WTC11 (cell line): ENCODE measurements at regions not wholly inside any gene's neighbourhood (a gene's known extent, or its start where the extent isn't known, plus 50 kb on each side); places are given as distances from the start of the nearest gene placed in this dataset.

Source experiments
- ATAC-seq: fragments of 200-7000 bp; cut with Tn5 transposase; 2 replicates; pipeline ENCODE4 v1.10.0; 2021; ENCODE audit warnings: mild to moderate bottlenecking, moderate library complexity
- CTCF ChIA-PET: fragments of 300-600 bp; sonication (Branson Sonifier 250); formaldehyde crosslinking; loops from one replicate; lab custom pipeline; 2021; ENCODE audit warnings: antibody characterized with exemption; lab: Charles Lee
- POLR2A ChIA-PET: fragments of 350-600 bp; sonication (Branson Sonifier 250); formaldehyde crosslinking; loops from one replicate; lab custom pipeline; 2021; ENCODE audit warnings: antibody characterized with exemption; lab: Charles Lee
- DNase-seq: peaks from one replicate; pipeline ENCODE4 v3.0.0; 2021; ENCODE audit warnings: low spot score
- H3K27ac Mint-ChIP-seq: 2 replicates; pipeline ENCODE4 v1.8.0; 2021; ENCODE audit warnings: mixed read lengths
- H3K27me3 Mint-ChIP-seq: 2 replicates; pipeline ENCODE4 v1.8.0; 2021; ENCODE audit warnings: low read depth, mild to moderate bottlenecking, moderate library complexity, mixed read lengths
- H3K36me3 Mint-ChIP-seq: 2 replicates; pipeline ENCODE4 v1.8.0; 2021; ENCODE audit warnings: mixed read lengths
- H3K4me1 Mint-ChIP-seq: 2 replicates; pipeline ENCODE4 v1.8.0; 2022; ENCODE audit warnings: mixed read lengths
- H3K4me3 Mint-ChIP-seq: 2 replicates; pipeline ENCODE4 v1.8.0; 2021; ENCODE audit warnings: mild to moderate bottlenecking, moderate library complexity, mixed read lengths
- H3K9me3 Mint-ChIP-seq: 2 replicates; pipeline ENCODE4 v1.8.0; 2021; ENCODE audit warnings: mixed read lengths
- JAZF1 ChIP-seq: fragments of 250-450 bp; sonication (Bioruptor Pico); IDR thresholded peaks from 2 replicates; pipeline ENCODE4 v1.9.0; 2021; ENCODE audit warnings: moderate library complexity, mild to moderate bottlenecking, inconsistent platforms
- NFE2L1 ChIP-seq: sonication (generic); formaldehyde crosslinking; IDR thresholded peaks from 2 replicates; pipeline ENCODE4 v1.8.1; 2023; ENCODE audit warnings: missing genetic modification reagents
- RELA ChIP-seq: sonication (generic); formaldehyde crosslinking; IDR thresholded peaks from 2 replicates; pipeline ENCODE4 v1.8.1; 2022; ENCODE audit warnings: missing genetic modification reagents, mild to moderate bottlenecking, borderline replicate concordance
- ZNF317 ChIP-seq: sonication (generic); formaldehyde crosslinking; IDR thresholded peaks from 2 replicates; pipeline ENCODE4 v1.8.1; 2023; ENCODE audit warnings: low read depth, mild to moderate bottlenecking, moderate library complexity, missing genetic modification reagents, borderline replicate concordance
- TF ChIP-seq, protein P1 (sequence below): sonication (generic); formaldehyde crosslinking; IDR thresholded peaks from 2 replicates; pipeline ENCODE4 v1.8.1; 2022; ENCODE audit warnings: low read depth, mild to moderate bottlenecking, moderate library complexity, missing genetic modification reagents, borderline replicate concordance
- TF ChIP-seq, protein P2 (sequence below): sonication (generic); formaldehyde crosslinking; IDR thresholded peaks from 2 replicates; pipeline ENCODE4 v1.8.1; 2023; ENCODE audit warnings: mild to moderate bottlenecking, moderate library complexity, missing genetic modification reagents
- TF ChIP-seq, protein P3 (sequence below): sonication (generic); formaldehyde crosslinking; IDR thresholded peaks from 2 replicates; pipeline ENCODE4 v1.8.1; 2023; ENCODE audit warnings: mild to moderate bottlenecking, missing genetic modification reagents
- TF ChIP-seq, protein P4 (sequence below): sonication (generic); formaldehyde crosslinking; IDR thresholded peaks from 2 replicates; pipeline ENCODE4 v1.8.1; 2023; ENCODE audit warnings: mild to moderate bottlenecking, missing genetic modification reagents, borderline replicate concordance
- TF ChIP-seq, protein P5 (sequence below): fragments of 250-450 bp; sonication (Bioruptor Pico); IDR thresholded peaks from 2 replicates; pipeline ENCODE4 v1.9.0; 2021; ENCODE audit warnings: mild to moderate bottlenecking

DNA sequence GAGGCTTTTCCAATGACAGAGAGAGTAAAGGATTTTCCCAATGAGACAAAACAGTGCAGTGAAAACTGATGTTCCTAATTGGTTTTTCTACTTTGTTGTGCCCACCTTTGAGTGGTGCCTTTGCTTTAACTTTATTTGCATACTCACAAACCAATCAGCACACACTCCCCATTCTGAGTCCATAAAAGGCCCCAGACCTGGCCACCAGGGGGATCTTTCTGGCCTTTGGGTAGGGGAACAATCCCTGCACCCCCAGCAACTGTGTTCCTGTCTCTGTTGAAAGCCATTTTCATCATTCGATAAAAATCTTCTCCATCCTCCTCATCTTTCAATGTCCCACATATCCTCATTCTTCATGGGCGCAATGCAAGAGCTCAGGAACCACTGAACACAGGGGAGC lies 252.8 kb downstream of the B3GLCT start (continued):
- TF ChIP-seq JAZF1 (CRISPR knock-in tag): no peak
- TF ChIP-seq, protein P1, sequence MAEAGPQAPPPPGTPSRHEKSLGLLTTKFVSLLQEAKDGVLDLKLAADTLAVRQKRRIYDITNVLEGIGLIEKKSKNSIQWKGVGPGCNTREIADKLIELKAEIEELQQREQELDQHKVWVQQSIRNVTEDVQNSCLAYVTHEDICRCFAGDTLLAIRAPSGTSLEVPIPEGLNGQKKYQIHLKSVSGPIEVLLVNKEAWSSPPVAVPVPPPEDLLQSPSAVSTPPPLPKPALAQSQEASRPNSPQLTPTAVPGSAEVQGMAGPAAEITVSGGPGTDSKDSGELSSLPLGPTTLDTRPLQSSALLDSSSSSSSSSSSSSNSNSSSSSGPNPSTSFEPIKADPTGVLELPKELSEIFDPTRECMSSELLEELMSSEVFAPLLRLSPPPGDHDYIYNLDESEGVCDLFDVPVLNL (CRISPR knock-in tag): no peak
- TF ChIP-seq, protein P2, sequence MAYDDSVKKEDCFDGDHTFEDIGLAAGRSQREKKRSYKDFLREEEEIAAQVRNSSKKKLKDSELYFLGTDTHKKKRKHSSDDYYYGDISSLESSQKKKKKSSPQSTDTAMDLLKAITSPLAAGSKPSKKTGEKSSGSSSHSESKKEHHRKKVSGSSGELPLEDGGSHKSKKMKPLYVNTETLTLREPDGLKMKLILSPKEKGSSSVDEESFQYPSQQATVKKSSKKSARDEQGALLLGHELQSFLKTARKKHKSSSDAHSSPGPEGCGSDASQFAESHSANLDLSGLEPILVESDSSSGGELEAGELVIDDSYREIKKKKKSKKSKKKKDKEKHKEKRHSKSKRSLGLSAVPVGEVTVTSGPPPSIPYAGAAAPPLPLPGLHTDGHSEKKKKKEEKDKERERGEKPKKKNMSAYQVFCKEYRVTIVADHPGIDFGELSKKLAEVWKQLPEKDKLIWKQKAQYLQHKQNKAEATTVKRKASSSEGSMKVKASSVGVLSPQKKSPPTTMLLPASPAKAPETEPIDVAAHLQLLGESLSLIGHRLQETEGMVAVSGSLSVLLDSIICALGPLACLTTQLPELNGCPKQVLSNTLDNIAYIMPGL: no peak
- TF ChIP-seq NFE2L1: no peak
- TF ChIP-seq, protein P3, sequence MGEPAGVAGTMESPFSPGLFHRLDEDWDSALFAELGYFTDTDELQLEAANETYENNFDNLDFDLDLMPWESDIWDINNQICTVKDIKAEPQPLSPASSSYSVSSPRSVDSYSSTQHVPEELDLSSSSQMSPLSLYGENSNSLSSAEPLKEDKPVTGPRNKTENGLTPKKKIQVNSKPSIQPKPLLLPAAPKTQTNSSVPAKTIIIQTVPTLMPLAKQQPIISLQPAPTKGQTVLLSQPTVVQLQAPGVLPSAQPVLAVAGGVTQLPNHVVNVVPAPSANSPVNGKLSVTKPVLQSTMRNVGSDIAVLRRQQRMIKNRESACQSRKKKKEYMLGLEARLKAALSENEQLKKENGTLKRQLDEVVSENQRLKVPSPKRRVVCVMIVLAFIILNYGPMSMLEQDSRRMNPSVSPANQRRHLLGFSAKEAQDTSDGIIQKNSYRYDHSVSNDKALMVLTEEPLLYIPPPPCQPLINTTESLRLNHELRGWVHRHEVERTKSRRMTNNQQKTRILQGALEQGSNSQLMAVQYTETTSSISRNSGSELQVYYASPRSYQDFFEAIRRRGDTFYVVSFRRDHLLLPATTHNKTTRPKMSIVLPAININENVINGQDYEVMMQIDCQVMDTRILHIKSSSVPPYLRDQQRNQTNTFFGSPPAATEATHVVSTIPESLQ (CRISPR knock-in tag): no peak

DNA sequence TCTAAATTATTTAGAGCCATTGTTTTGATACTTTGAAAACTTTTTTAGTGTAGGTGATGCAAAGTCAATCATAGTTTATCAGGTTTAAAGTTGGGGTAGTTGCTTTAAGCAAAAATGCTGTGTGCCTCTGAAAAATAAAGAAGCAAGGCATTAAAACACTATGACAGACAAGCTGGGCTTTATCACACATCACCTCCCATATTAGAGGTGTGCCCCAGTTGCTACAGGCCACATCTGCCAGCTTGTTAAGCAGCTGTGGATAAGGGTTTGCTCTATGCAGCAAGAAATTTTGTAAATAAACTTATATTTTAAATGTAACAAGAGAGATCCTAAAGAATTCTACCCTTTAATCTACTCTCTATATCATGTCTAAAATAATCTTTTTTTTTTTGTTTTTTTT lies 255.8 kb downstream of the B3GLCT start:
- H3K4me1 Mint-ChIP-seq: peaks cover 11% of the 10 kb centered on the region
- no peaks in the 10 kb centered on the region for H3K27me3 Mint-ChIP-seq
- H3K36me3 Mint-ChIP-seq: no peaks in the 10 kb centered on the region
- no peak for DNase-seq
- H3K4me3 Mint-ChIP-seq: no peak overlapping the region
- TF ChIP-seq RELA (CRISPR knock-in tag) (no peak), ZNF317 (CRISPR knock-in tag) (no peak)
- TF ChIP-seq, protein P4, sequence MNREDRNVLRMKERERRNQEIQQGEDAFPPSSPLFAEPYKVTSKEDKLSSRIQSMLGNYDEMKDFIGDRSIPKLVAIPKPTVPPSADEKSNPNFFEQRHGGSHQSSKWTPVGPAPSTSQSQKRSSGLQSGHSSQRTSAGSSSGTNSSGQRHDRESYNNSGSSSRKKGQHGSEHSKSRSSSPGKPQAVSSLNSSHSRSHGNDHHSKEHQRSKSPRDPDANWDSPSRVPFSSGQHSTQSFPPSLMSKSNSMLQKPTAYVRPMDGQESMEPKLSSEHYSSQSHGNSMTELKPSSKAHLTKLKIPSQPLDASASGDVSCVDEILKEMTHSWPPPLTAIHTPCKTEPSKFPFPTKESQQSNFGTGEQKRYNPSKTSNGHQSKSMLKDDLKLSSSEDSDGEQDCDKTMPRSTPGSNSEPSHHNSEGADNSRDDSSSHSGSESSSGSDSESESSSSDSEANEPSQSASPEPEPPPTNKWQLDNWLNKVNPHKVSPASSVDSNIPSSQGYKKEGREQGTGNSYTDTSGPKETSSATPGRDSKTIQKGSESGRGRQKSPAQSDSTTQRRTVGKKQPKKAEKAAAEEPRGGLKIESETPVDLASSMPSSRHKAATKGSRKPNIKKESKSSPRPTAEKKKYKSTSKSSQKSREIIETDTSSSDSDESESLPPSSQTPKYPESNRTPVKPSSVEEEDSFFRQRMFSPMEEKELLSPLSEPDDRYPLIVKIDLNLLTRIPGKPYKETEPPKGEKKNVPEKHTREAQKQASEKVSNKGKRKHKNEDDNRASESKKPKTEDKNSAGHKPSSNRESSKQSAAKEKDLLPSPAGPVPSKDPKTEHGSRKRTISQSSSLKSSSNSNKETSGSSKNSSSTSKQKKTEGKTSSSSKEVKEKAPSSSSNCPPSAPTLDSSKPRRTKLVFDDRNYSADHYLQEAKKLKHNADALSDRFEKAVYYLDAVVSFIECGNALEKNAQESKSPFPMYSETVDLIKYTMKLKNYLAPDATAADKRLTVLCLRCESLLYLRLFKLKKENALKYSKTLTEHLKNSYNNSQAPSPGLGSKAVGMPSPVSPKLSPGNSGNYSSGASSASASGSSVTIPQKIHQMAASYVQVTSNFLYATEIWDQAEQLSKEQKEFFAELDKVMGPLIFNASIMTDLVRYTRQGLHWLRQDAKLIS (CRISPR knock-in tag): no peak
- TF ChIP-seq, all 79 proteins: peak for 0
- peaks cover 21% of the 10 kb centered on the region for H3K9me3 Mint-ChIP-seq
- ATAC-seq: no peak
- H3K27ac Mint-ChIP-seq: no peak overlapping the region
- CTCF ChIA-PET: no interaction called here
- POLR2A ChIA-PET: no interaction called here

DNA sequence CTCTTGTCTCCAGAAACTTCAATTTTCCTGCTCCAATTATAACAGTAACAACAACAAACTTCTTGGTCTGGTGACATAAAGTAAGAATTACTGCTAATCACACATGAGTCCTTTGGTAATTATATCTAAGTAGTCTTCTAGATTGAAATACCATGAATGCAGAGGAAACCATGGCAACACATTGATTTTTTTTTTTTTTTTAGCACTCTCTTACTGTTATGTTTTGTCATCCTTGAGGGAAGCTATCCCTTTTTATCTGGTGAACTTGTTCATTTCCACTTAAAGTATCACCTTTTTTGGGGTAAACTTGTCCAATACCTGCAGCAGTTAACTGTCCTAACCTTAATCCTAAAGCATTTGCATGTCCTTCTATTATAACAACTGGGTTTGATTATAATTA lies 256.3 kb downstream of the B3GLCT start:
- ChIA-PET POLR2A (no interaction called here), CTCF (interaction anchor here (0.9 kb wide), 1 partner anchor 82 kb away, joined by 3 read pairs; no protein-coding TSS in a partner anchor)
- ATAC-seq: no peak
- H3K27ac Mint-ChIP-seq: no peak overlapping the region
- H3K4me3 Mint-ChIP-seq: no peak overlapping the region
- H3K27me3 Mint-ChIP-seq: no peaks in the 10 kb centered on the region; the same call in 1 of the 2 replicates
- peaks cover 11% of the 10 kb centered on the region for H3K4me1 Mint-ChIP-seq
- peaks cover 21% of the 10 kb centered on the region for H3K9me3 Mint-ChIP-seq
- TF ChIP-seq, protein P5, sequence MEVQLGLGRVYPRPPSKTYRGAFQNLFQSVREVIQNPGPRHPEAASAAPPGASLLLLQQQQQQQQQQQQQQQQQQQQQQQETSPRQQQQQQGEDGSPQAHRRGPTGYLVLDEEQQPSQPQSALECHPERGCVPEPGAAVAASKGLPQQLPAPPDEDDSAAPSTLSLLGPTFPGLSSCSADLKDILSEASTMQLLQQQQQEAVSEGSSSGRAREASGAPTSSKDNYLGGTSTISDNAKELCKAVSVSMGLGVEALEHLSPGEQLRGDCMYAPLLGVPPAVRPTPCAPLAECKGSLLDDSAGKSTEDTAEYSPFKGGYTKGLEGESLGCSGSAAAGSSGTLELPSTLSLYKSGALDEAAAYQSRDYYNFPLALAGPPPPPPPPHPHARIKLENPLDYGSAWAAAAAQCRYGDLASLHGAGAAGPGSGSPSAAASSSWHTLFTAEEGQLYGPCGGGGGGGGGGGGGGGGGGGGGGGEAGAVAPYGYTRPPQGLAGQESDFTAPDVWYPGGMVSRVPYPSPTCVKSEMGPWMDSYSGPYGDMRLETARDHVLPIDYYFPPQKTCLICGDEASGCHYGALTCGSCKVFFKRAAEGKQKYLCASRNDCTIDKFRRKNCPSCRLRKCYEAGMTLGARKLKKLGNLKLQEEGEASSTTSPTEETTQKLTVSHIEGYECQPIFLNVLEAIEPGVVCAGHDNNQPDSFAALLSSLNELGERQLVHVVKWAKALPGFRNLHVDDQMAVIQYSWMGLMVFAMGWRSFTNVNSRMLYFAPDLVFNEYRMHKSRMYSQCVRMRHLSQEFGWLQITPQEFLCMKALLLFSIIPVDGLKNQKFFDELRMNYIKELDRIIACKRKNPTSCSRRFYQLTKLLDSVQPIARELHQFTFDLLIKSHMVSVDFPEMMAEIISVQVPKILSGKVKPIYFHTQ: no peak
- H3K36me3 Mint-ChIP-seq: no peaks in the 10 kb centered on the region
- no peak for DNase-seq
